Fibroblast of skin of right biceps (primary cell): ENCODE measurements at regions not wholly inside any gene's neighbourhood (a gene's known extent, or its start where the extent isn't known, plus 50 kb on each side); places are given as distances from the start of the nearest gene placed in this dataset.
A peak's percentile ranks its signal among the peaks of the same experiment; 100 is the strongest.
"Not testable (repeated sequence)": the region's sequence is repeated elsewhere in the genome, so short reads cannot be mapped to it uniquely, and the experiment has no call there.

Experiments
- DNase-seq: peaks from one replicate; pipeline ENCODE4 v3.0.0-alpha.2; 2013

- peak; percentile 59 for DNase-seq
These were observed 405.3 kb upstream of the HS3ST5 start for GRCh38 chr6:114747995-114748625.

GRCh38 chr6:114740547-114740946 is 397.7 kb upstream of the HS3ST5 start:
- peak; percentile 2 for DNase-seq

GRCh38 chr6:114739656-114740055 is 396.8 kb upstream of the HS3ST5 start:
- DNase-seq, result no peak

GRCh38 chr6:114735025-114735735 is 392.4 kb upstream of the HS3ST5 start:
- peak; percentile 67 for DNase-seq

- no peak for DNase-seq
These were observed 390.8 kb upstream of the HS3ST5 start for GRCh38 chr6:114733596-114733995.

GRCh38 chr6:114718716-114719270 is 376.0 kb upstream of the HS3ST5 start:
- no peak for DNase-seq

- DNase-seq, result no peak
These were observed 375.4 kb upstream of the HS3ST5 start for GRCh38 chr6:114718186-114718585.

GRCh38 chr6:114714836-114715507 is 372.1 kb upstream of the HS3ST5 start:
- DNase-seq, result no peak

GRCh38 chr6:114713690-114714089 is 370.9 kb upstream of the HS3ST5 start:
- no peak for DNase-seq

- no peak for DNase-seq
These were observed 369.4 kb upstream of the HS3ST5 start for GRCh38 chr6:114712129-114712662.

- DNase-seq, result no peak
These were observed 364.3 kb upstream of the HS3ST5 start for GRCh38 chr6:114707081-114707620.

GRCh38 chr6:114690625-114691024 is 347.8 kb upstream of the HS3ST5 start:
- no peak for DNase-seq

GRCh38 chr6:114659513-114659912 is 316.7 kb upstream of the HS3ST5 start:
- no peak for DNase-seq

- no peak for DNase-seq
These were observed 308.8 kb upstream of the HS3ST5 start for GRCh38 chr6:114651611-114652010.

- DNase-seq, result no peak
These were observed 308.1 kb upstream of the HS3ST5 start for GRCh38 chr6:114650891-114651290.

- DNase-seq, result no peak
These were observed 306.5 kb upstream of the HS3ST5 start for GRCh38 chr6:114649298-114649697.

GRCh38 chr6:114648847-114649246 is 306.0 kb upstream of the HS3ST5 start:
- DNase-seq, result no peak

GRCh38 chr6:114638341-114638740 is 295.5 kb upstream of the HS3ST5 start:
- peak; percentile 30 for DNase-seq

- DNase-seq, result peak; percentile 22
These were observed 291.2 kb upstream of the HS3ST5 start for GRCh38 chr6:114634016-114634415.

- DNase-seq, result not testable (repeated sequence)
These were observed 283.4 kb upstream of the HS3ST5 start for GRCh38 chr6:114626226-114626625.

GRCh38 chr6:114619621-114620200 is 276.9 kb upstream of the HS3ST5 start:
- DNase-seq, result no peak

GRCh38 chr6:114611696-114612095 is 268.9 kb upstream of the HS3ST5 start:
- no peak for DNase-seq

GRCh38 chr6:114608091-114608490 is 265.3 kb upstream of the HS3ST5 start:
- no peak for DNase-seq
